Body of pancreas (tissue), 4 donors: ENCODE measurements at regions not wholly inside any gene's neighbourhood (a gene's known extent, or its start where the extent isn't known, plus 50 kb on each side); places are given as distances from the start of the nearest gene placed in this dataset.
"Not testable (repeated sequence)": the region's sequence is repeated elsewhere in the genome, so short reads cannot be mapped to it uniquely, and the experiment has no call there.

Experiments
- ATAC-seq: fragments of 150-250 bp; one replicate; pipeline ENCODE4 v1.9.1; 2016
- DNase-seq, 4 donors: peaks; one replicate each; pipeline ENCODE4 v3.0.0-alpha.2; 2019
- H3K27ac ChIP-seq, 4 donors: fragments of 200-600 bp; sonication (generic); 1 replicate in 3 of 4; 2 replicates in 1 of 4; pipeline versions ENCODE4 v1.5.1 to v1.6.1; 2016 to 2019; ENCODE audit warnings: mild to moderate bottlenecking in 1 of 4, mixed read lengths in 1 of 4, moderate library complexity in 1 of 4
- H3K27me3 ChIP-seq, 2 donors: fragments of 200-600 bp; sonication (generic); one replicate each; pipeline ENCODE4 v1.6.0; 2016; ENCODE audit warnings: mild to moderate bottlenecking in 1 of 2
- H3K36me3 ChIP-seq, 2 donors: fragments of 200-600 bp; sonication (generic); replicated peaks in 1 of 2; 2 replicates each; pipeline ENCODE4 v1.5.1; 2016; ENCODE audit warnings: low read depth in 2 of 2; ENCODE audit not compliant: insufficient read depth in 1 of 2
- H3K4me1 ChIP-seq: fragments of 200-600 bp; sonication (generic); one replicate; pipeline ENCODE4 v1.6.0; 2016
- H3K4me3 ChIP-seq, 2 donors: fragments of 200-600 bp; sonication (generic); 1 replicate in 1 of 2; 2 replicates in 1 of 2; pipeline ENCODE4 v1.5.1; 2016 to 2019
- H3K9me3 ChIP-seq, 3 donors: fragments of 200-600 bp; sonication (generic); 1 replicate in 2 of 3; 2 replicates in 1 of 3; pipeline ENCODE4 v1.5.1; 2016
- CTCF ChIP-seq, 7 experiments: fragments of 450-650 bp in 4 of 7; fragments of 200-600 bp in 3 of 7; sonication (generic) in 3 of 7; IDR thresholded peaks; one replicate each; pipeline ENCODE4 v1.5.1; 2016 to 2019; ENCODE audit warnings: antibody characterized with exemption in 7 of 7
- POLR2A ChIP-seq, 3 donors: fragments of 450-650 bp; IDR thresholded peaks; one replicate each; pipeline ENCODE4 v1.6.1; 2016; ENCODE audit warnings: antibody characterized with exemption in 3 of 3, mild to moderate bottlenecking in 2 of 3
- WGBS, 2 donors: methylation state at CpG; one replicate each; pipeline ENCODE4 v1.1.5; 2017; 5-methylcytosine and 5-hydroxymethylcytosine counted together
- intact Hi-C: fragments of 100-400 bp; cut with DNase I; formaldehyde crosslinking; loops from one replicate; pipeline ENCODE4 v1.15.1; 2023

- H3K4me3 ChIP-seq: no peak overlapping the region
- no peak for TF ChIP-seq POLR2A (IDR thresholded peaks at IDR 0.05)
- no peak for TF ChIP-seq CTCF (IDR thresholded peaks at IDR 0.05)
- H3K27me3 ChIP-seq: no peaks in the 10 kb centered on the region
- H3K4me1 ChIP-seq: no peaks in the 10 kb centered on the region
- H3K9me3 ChIP-seq: no peaks in the 10 kb centered on the region
- H3K36me3 ChIP-seq: no peaks in the 10 kb centered on the region
- no peak for DNase-seq
- ATAC-seq: no peak
- no peak overlapping the region for H3K27ac ChIP-seq
- 81 to 91% methylated on average over 8 of the region's 8 CpGs for WGBS, 2 donors
- intact Hi-C loops: no loop called here
These were observed 934.8 kb upstream of the SPRY2 start for GRCh38 chr13:81275666-81276258.

- Histone ChIP-seq H3K27ac (no peak overlapping the region), H3K36me3 (no peaks in the 10 kb centered on the region), H3K27me3 (no peaks in the 10 kb centered on the region), H3K4me3 (no peak overlapping the region), H3K9me3 (no peaks in the 10 kb centered on the region), H3K4me1 (no peaks in the 10 kb centered on the region)
- TF ChIP-seq POLR2A (IDR thresholded peaks at IDR 0.05) (no peak), CTCF (IDR thresholded peaks at IDR 0.05) (no peak)
- intact Hi-C loops: no loop called here
- whole genome bisulfite sequencing, 2 donors: 75 to 85% methylated on average over 2 of the region's 2 CpGs
- DNase-seq (no peak), ATAC-seq (no peak)
These were observed 906.8 kb upstream of the SPRY2 start for GRCh38 chr13:81247711-81248110.

- ATAC-seq (no peak), DNase-seq (no peak)
- WGBS, 2 donors: 88 to 90% methylated on average over 5 to 6 of the region's 6 CpGs
- TF ChIP-seq CTCF (IDR thresholded peaks at IDR 0.05): no peak
- no peak for TF ChIP-seq POLR2A (IDR thresholded peaks at IDR 0.05)
- Histone ChIP-seq H3K36me3 (no peaks in the 10 kb centered on the region), H3K9me3 (no peaks in the 10 kb centered on the region), H3K27ac (no peak overlapping the region), H3K4me3 (no peak overlapping the region), H3K4me1 (no peaks in the 10 kb centered on the region), H3K27me3 (no peaks in the 10 kb centered on the region)
- intact Hi-C loops: no loop called here
These were observed 905.6 kb upstream of the SPRY2 start for GRCh38 chr13:81246556-81246955.

- no peaks in the 10 kb centered on the region for H3K4me1 ChIP-seq
- ATAC-seq (no peak), DNase-seq (no peak)
- no peak overlapping the region for H3K4me3 ChIP-seq
- H3K27me3 ChIP-seq: no peaks in the 10 kb centered on the region
- TF ChIP-seq POLR2A (IDR thresholded peaks at IDR 0.05): no peak
- no peak for TF ChIP-seq CTCF (IDR thresholded peaks at IDR 0.05)
- H3K36me3 ChIP-seq: no peaks in the 10 kb centered on the region
- H3K9me3 ChIP-seq: no peaks in the 10 kb centered on the region
- WGBS, 2 donors: 38 to 58% methylated on average over 1 of the region's 1 CpG
- no peak overlapping the region for H3K27ac ChIP-seq
- intact Hi-C loops: no loop called here
These were observed 903.1 kb upstream of the SPRY2 start for GRCh38 chr13:81244011-81244410.

- Histone ChIP-seq H3K4me1 (no peaks in the 10 kb centered on the region), H3K36me3 (no peaks in the 10 kb centered on the region), H3K27me3 (no peaks in the 10 kb centered on the region), H3K4me3 (no peak overlapping the region), H3K9me3 (no peaks in the 10 kb centered on the region), H3K27ac (no peak overlapping the region)
- ATAC-seq (no peak), DNase-seq (no peak)
- TF ChIP-seq POLR2A (IDR thresholded peaks at IDR 0.05): no peak
- TF ChIP-seq CTCF (IDR thresholded peaks at IDR 0.05): no peak
- intact Hi-C loops: no loop called here
- 54 to 60% methylated on average over 2 of the region's 2 CpGs for WGBS, 2 donors
These were observed 889.5 kb upstream of the SPRY2 start for GRCh38 chr13:81230386-81230785.

- WGBS, 2 donors: 48 to 50% methylated on average over 4 of the region's 4 CpGs
- intact Hi-C loops, H3K4me3 ChIP-seq, H3K4me1 ChIP-seq, H3K9me3 ChIP-seq, DNase-seq, H3K27ac ChIP-seq, ATAC-seq, H3K27me3 ChIP-seq, H3K36me3 ChIP-seq: not testable (repeated sequence)
These were observed 885.9 kb upstream of the SPRY2 start for GRCh38 chr13:81226830-81227229.
